NCI-H82 (cell line): ENCODE measurements at regions not wholly inside any gene's neighbourhood (a gene's known extent, or its start where the extent isn't known, plus 50 kb on each side); places are given as distances from the start of the nearest gene placed in this dataset.
"Not testable (repeated sequence)": the region's sequence is repeated elsewhere in the genome, so short reads cannot be mapped to it uniquely, and the experiment has no call there.

ENCODE experiments used
- DNase-seq: peaks from one replicate; lab custom pipeline; 2025; lab: John Stamatoyannopoulos, UW

DNA sequence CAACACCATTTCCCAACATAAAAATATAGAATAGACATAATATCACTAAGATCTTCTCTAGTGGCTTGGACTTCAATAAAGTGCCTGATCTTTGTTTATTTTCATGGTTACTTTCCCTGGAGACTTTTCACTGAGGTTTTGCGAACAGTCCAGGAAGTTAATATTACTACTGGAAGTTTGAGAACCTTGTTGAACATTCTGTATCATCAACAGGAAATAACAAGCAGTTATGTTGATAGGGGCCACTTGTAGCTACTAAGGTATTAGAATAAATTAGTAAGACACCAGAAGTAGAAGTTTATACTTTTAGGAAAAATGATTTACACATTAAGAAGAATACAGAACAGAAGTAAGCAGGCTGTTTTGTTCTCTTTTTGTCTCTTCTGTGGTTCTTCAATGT lies 180.2 kb downstream of the TFAP2B start:
- no peak for DNase-seq

DNA sequence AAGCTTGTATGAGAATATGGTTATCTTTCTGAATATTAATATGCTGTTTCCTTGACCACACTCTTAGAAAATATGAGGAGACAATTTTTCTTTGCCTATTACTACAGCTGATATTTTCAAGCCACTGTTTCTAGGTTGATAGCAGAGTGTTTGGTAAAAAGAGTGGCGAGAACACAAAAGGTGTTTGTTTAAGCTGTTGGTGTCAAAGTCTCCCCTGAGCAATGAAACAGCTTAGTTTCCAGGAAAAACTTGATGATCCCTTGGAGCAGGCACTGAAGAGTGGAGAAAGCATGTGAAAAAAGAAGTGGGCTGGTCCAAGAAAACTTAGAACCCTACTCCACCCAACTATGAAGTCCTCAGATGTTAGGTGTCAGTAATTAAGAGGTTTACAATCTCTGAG lies 182.7 kb downstream of the TFAP2B start:
- no peak for DNase-seq

DNA sequence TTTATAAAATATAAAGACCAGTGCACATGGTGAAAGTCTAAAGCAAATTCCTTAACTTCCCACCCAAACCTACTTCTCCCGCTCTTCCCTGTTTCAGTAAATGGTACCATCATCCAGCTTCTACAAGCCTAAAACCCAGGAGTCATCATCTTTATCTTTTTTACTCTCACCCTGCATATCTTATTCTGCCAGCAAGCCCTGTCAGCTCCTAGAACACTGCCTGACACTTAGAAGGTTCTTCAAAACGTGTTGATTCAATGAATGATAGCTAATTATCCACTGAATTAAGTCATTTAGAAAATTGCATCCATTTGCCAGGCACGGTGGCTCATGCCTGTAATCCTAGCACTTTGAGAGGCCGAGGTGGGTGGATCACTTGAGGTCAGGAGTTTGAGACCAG lies 185.7 kb downstream of the TFAP2B start:
- no peak for DNase-seq

DNA sequence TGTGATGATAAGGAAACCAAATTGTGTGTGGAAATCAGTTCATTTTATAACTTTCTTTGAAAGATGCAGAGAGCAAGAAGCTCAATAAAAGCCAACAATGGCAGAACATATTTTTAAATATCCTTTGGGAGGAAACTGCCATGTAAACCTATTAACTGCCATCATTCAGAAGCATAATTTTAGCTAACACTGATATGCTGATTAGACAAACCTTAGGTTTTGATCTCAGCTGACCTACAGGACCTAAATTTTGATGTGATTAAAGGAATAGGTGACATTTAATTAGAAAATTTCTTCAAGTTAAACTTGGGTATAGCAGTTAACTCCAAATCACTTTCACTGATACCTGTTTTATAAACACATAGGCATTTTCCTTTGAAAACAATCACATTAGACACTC lies 187.1 kb downstream of the TFAP2B start:
- no peak for DNase-seq

DNA sequence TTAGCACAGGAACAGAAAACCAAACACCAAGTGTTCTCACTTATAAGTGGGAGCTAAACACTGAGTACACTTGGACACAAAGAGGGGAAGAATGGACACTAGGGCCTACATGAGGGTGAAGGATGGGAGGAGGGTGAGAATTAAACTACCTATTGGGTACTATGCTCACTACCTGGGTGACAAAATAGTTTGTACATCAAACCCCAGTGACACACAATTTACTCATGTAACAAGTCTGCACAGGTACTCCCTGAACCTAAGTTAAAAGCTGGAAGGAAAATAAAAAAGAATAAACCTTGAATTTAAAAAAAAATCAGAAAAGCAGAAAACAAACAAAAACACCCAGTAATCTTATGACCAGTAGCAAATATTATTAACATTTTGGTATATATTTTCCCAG lies 188.6 kb downstream of the TFAP2B start:
- no peak for DNase-seq

DNA sequence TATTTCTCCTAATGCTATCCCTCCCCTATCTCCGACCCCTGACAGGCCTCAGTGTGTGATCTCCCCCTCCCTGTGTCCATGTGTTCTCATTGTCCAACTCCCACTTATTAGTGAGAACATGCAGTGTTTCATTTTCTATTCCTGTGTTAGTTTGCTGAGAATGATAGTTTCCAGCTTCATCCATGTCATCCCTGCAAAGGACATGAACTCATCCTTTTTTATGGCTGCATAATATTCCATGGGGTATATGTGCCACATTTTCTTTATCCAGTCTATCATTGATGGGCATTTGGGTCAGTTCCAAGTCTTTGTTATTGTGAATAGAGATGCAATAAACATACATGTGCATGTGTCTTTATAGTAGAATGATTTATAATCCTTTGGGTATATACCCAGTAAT lies 190.0 kb downstream of the TFAP2B start:
- DNase-seq, result not testable (repeated sequence)

DNA sequence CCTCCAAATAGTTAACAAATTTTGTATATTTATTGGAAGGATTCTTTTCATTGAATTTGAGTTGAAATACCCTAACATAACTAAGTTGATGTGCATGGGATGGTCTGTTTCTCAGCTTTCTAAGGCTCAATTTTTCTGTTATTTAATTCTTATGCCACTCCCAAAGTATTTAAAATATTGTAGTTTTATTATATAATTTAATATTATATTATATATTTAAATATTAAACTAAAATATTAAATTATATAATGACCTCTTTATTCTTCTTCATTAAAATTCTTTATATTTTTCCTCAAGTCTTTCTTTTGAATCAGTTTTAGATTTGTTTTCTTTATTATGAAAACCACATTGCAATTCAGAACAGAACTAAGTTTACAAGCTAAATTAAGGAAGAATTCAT lies 194.7 kb downstream of the TFAP2B start:
- no peak for DNase-seq

DNA sequence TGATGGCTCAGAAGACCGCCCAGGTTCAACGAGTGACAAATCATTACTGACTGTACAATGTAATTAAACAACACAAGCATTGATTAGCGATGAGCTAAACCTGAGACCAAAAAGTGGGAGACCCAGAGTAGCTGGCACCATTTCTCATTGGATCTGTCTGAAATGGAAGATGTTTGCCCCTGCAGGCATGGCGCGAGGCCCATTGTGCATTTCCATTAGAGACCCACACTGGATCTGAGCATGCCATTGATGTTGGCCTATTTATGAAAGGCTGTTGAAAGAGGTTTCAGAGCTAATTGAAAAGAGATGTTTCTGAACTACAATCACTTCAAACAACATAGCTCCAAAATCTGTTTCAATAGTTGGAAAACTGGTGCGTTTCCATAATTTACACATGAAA lies 196.7 kb downstream of the TFAP2B start:
- DNase-seq, result no peak

DNA sequence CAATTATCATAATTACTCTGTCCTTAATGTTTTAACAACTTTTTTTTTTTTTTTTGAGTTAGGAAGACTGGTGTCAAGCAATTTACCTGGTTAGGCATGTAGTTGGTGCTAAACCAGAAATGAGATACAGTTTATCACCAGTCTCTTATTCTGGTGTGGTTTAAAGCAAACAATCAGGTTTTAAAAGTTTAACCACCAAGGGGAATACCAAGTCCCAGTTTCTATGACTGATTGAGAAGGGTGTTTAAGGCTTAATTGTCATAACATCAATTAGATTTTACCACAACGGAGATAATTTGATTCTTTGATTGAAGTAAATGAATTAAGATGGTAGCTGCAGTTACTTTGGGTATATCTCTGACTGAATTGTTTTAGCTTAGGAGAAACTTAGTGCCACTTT lies 197.8 kb downstream of the TFAP2B start:
- no peak for DNase-seq

DNA sequence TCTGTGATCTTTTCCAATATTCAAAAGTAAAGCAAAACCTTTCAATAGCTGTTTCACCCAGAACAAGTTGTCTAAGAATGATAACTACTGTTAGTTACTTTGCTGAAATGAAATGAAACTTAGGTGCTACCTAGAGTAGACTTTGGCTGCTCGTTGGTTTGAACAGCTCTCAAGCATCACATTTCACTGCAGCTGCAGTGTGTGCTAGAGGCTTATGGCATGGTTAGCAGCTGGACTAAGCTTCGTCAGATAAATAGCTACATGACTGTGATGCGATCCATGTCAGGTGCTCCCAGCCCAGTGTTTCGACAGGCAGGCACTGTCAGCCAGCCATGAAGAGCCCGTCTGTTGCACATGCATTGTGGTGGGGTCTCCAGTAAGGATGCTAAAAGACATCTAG lies 201.1 kb downstream of the TFAP2B start:
- no peak for DNase-seq

DNA sequence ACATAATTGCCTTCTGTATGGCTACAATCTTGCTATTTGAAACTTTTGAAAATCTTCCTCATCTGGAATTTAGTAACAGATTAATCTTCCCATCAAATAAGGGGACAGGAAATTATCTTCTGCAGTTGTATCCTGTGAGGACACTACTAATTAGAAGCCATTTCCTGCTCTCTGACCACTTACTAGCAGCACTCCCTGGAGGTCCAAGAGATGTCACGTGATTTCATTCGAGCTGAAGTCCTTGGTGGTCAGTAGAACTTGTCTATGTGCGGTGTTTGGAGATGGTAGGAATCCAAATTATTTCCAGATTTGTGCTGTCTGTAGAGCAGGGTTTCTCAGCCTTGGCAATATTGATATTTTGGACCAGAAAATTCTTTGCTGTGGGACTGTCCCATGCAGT lies 202.5 kb downstream of the TFAP2B start:
- DNase-seq, result no peak

DNA sequence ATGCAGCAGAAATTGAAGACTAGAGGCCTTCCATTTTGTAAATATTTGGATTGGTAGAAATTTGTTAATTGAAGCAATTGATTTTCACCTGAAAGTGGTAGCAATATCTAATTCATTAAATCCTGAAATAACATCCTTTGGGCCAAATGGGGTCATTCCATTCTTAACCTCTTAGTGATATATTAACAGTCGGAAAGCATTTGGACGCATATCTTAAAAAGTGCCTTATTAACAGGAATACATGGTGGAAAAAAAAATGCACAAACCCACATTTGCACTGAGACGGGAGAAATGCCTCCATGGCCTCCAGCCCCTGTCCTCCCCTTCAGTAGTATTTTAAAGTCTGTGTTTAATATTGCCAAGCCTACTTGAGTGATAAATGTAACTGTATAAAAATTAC lies 205.5 kb downstream of the TFAP2B start:
- DNase-seq, result no peak

DNA sequence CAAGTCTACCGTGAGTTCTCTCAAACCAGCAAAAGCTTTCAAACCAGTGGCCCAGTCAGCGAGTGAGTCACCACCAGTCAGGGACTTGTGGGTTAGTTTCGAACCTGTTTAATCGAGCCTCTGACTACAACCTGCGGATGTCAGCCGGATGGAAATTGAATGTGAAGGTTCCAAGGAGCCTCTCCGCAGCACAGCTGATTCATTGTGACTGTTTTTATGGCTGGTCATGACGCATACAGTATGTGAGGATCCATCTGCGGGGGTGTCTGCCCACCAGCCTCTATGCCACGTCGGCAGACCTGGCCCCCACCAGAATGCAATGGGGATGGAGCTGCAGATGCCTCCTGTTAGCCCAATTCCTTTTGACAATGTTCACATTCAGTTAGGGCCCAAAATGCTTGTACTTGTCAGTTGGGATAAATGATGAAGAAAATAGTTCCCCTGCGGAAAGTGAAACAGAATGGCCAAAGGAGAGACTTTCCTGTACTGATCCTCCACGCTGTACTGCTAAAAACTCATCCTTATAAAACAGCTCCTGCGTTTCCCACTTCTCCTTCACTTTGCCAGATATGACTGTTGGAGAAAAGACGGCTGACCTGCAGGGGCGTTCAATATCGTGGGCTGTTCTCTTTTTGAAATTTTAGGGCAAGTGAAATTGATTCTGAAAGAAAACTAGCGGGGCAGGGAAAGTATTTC lies 206.6 kb downstream of the TFAP2B start:
- DNase-seq, result no peak

DNA sequence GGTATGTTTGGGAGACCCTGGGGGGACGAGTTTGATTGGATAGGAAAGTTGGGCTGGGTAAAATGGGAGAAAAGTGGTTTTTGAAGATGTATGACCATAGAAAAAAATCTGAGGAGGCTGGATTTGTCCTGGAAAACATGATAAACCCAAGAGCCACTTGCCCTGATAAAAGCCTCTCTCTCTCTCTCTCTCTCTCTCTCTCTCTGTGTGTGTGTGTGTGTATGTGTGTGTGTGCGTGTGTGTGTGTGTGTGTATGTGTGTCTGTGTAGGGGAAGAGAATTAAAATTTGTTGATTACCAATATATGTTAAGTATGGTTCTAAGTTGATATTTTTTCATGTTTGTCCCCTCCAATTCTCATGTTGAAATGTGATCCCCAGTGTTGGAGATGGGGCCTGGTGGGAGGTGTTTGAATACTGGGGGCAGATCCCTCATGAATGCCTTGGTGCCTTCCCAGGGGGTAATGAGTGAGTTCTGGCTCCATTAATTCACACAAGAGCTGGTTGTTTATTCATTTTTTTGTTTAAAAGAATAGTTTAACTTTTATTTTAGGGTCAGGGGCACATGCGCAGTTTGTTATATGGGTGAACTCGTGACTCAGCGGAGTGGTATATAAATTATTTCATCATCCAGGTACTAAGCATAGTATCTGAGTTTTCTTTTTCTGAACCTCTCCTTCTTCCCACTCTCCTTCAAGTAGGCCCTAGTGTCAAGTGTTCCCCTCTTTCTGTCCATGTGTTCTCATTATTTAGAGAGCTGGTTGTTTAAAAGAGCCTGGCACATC lies 208.8 kb downstream of the TFAP2B start:
- no peak for DNase-seq

DNA sequence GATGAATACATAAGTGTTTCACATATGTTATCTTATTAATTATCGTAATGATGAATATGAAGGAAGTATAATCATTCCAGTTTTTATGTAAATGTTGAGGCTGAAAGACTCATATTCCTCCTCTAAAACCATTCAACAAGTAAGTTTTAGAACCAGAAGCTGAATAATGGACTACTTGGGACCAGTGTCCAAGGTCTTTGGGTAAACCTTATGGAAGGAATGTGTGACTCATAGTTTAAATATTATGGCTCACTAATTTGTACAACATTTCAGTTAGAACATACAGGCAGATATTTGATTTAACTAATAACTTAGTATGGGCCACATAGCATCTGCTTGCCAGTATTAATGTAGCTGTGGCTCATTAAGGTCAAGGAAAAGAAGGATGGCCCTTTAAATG lies 209.6 kb downstream of the TFAP2B start:
- DNase-seq, result no peak

DNA sequence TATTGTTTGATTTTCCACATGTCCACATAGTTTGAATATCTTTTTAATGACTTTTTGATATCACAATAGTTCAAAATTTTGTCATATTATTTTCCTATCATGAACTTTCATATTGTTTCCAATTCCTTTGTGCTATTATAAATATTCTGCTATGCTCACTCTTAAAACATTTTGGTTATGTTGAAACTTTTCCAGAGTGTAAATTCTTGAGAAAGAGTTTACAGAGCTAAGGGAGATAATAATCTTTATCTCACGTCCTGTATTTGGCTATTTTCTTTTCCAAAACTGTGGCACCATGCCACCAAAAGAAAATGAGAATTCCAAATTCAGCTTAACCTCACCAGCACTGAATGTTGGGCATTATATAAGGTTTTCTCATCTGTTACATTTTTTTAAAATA lies 210.9 kb downstream of the TFAP2B start:
- DNase-seq, result no peak

DNA sequence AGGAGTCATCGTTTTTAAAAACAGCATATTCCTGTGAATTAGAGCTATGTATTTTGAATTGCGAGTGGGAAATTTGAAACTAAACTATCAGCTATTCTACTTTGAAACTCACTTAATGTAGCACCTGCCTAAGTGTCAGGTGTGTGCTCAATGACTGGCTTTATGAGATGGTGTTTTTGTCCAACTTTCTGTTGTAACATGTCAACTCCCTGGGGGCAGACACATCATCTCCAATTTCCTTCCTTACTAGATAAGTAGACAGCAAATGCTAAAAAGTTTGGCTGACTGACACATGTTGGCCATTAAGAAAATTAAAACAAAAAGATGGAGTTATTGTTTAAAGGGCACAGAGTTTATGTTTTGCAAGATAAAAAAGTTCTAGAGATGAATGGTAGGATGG lies 226.9 kb downstream of the TFAP2B start:
- DNase-seq, result no peak

DNA sequence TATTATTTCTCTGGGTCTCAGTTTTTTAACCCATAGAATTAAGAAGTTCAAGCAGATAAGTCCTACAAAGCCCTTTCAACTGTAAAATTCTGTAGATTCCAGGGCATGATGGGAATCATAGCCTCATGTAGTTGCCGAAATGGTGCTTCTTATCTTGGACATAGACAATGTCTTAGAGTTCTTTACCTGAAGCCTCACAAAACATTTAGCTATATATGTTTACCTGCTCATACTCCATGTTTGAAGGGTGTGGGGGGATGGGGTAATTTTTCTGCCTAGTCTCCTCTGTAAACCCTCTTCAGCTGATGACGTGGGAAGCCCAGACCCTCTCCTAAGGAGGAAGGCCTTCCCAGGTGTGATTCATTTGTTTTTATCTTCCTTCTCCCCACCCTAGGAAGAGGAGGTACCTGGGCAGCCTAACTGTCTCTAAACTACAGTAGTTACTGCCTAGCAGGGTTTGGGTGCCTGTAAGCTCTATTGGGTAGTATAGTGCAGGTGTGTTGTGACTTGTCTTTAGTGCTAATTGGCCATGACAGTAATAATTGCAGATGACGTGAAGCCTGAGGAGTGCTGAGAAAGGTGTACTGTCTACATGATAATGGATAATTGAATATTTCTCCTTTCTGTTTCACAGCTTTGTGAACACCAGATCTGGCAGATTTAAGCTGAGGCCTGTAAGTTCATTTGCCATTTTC lies 230.8 kb downstream of the TFAP2B start:
- no peak for DNase-seq

DNA sequence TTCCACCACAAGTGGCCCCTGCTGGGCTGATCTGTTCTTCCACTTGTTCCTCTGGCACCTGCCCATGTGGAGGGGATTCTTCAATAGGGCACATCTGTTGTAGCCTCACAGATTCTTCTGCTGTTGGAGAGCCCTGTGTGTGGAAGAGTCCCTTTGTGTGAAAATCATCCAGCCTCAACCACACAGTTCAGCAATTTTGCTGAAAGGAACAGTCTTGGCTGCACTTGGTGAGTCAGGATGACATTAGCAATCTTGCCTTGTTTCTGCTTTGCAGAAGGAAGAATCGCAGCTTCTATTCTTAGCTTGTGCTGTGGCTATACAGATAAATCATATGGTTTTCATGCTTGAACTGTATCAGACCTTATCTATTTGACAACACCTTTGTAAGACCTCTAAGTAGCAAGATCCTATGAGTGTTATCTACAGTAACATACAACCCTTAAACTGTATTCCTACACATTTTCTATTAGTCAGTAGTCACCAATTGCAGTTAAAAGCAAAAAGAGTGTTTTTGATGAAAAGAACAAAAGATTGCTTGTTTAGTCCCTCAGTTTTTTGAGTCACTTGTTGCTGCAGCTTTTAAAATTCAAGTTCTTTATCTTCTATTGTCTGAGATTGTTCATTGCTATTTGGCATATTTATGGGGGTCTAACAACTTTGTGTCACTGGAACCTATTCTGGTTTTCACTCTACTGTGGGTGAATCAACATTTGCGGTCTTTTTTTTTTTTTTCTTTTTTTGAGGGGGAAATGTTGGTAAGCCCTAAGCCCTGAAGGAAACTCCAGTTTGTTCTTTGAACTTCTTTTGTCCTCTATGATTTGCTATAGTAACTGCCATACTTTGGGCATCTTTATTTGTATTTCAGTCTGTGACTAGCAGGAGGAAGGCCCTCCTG lies 231.6 kb downstream of the TFAP2B start:
- no peak for DNase-seq

DNA sequence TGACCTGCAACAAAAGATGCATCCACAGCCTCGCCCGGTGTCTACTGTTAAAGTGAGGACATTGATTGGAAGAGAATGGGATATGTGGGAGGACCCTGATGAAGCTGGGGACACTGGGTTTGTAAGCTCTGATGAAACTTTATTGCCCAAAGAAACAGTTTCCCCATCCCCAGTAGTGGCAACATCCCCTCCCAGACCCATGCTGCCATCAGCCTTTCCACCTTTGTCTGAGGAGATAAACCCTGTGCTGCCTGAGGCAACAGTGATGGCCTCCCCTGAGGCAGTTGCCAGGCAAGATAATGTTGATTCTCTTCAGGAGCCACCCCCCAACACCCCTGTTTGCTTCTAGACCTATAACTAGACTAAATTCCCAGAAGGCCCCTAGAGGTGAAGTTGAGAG lies 234.0 kb downstream of the TFAP2B start:
- DNase-seq, result not testable (repeated sequence)

DNA sequence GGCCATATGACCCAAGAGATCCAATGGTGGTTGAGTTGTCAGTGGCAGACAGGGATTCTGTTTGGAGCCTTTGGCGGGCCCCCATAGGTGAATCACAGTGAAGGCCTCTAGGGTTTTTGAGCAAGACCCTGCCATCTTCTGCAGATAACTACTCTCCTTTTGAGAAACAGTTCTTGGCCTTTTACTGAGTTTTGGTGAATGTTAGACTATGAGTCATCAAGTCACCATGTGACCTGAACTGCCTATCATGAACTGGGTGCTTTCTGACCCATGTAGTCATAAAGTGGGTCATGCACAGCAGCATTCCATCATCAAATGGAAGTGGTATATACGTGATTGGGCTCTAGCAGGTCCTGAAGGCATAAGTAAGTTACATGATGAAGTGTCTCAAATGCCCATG lies 236.6 kb downstream of the TFAP2B start:
- DNase-seq, result not testable (repeated sequence)

DNA sequence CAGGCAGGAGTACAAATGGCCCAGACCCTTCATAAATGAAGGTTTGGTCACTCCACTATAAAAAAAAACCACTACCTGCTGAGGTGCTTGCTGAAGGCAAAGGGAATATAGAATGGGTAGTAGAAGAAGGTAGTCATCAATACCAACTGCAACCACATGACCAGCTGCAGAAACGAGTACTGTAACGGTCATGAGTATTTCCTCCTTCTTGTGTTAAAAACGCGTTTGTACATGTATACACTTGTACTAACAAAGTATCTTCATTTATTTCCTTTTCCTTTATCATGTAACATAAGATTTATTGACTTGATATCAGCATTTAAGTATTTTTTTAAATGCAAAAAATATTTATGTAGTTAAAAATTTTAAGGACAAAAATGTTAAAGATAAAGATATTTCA lies 238.6 kb downstream of the TFAP2B start:
- no peak for DNase-seq
